Retina (tissue), 1 donor: ENCODE measurements at regions not wholly inside any gene's neighbourhood (a gene's known extent, or its start where the extent isn't known, plus 50 kb on each side); places are given as distances from the start of the nearest gene placed in this dataset.

Source experiments
- DNase-seq: peaks from one replicate; pipeline ENCODE4 v3.0.0-alpha.2; 2016

GRCh38 chr4:179509489-179509888 lies 2067.3 kb upstream of the AGA start:
- no peak for DNase-seq

GRCh38 chr4:179521952-179522351 lies 2079.7 kb upstream of the AGA start:
- DNase-seq, result no peak

GRCh38 chr4:179530958-179531357 lies 2088.7 kb upstream of the AGA start:
- DNase-seq, result peak; percentile 38

- no peak for DNase-seq
These were observed 2094.5 kb upstream of the AGA start for GRCh38 chr4:179536694-179537093.

GRCh38 chr4:179539641-179540040 lies 2097.4 kb upstream of the AGA start:
- DNase-seq, result no peak

- DNase-seq, result no peak
These were observed 2101.5 kb upstream of the AGA start for GRCh38 chr4:179543771-179544170.

GRCh38 chr4:179544496-179544895 lies 2102.3 kb upstream of the AGA start:
- peak; percentile 41 for DNase-seq

GRCh38 chr4:179552131-179552530 lies 2109.9 kb upstream of the AGA start:
- no peak for DNase-seq

GRCh38 chr4:179563741-179564140 lies 2121.5 kb upstream of the AGA start:
- peak; percentile 32 for DNase-seq

GRCh38 chr4:179569549-179569948 lies 2127.3 kb upstream of the AGA start:
- DNase-seq, result no peak

GRCh38 chr4:179582164-179582905 lies 2140.1 kb upstream of the AGA start:
- no peak for DNase-seq

GRCh38 chr4:179583221-179583620 lies 2141.0 kb upstream of the AGA start:
- peak; percentile 20 for DNase-seq

- DNase-seq, result peak; percentile 73
These were observed 2141.9 kb upstream of the AGA start for GRCh38 chr4:179584101-179584500.

GRCh38 chr4:179585761-179586160 lies 2143.5 kb upstream of the AGA start:
- DNase-seq, result no peak

GRCh38 chr4:179586460-179586859 lies 2144.2 kb upstream of the AGA start:
- DNase-seq, result no peak

GRCh38 chr4:179595671-179596410 lies 2153.6 kb upstream of the AGA start:
- DNase-seq, result no peak

GRCh38 chr4:179596621-179597020 lies 2154.4 kb upstream of the AGA start:
- no peak for DNase-seq

GRCh38 chr4:179597301-179597700 lies 2155.1 kb upstream of the AGA start:
- no peak for DNase-seq

- no peak for DNase-seq
These were observed 2159.4 kb upstream of the AGA start for GRCh38 chr4:179601671-179602070.

- no peak for DNase-seq
These were observed 2163.0 kb upstream of the AGA start for GRCh38 chr4:179605196-179605595.

- DNase-seq, result no peak
These were observed 2164.8 kb upstream of the AGA start for GRCh38 chr4:179607003-179607402.

- DNase-seq, result no peak
These were observed 2173.5 kb upstream of the AGA start for GRCh38 chr4:179615704-179616103.

GRCh38 chr4:179618966-179619365 lies 2176.7 kb upstream of the AGA start:
- no peak for DNase-seq

- no peak for DNase-seq
These were observed 2182.5 kb upstream of the AGA start for GRCh38 chr4:179624768-179625181.
